Stimulated activated CD8-positive, alpha-beta memory T cell treated with anti-CD3 and anti-CD28 coated beads, Interleukin-12 subunit alpha, Interleukin-12 subunit beta, amount 100 ng/mL, for 1 hour (primary cell): ENCODE measurements at regions not wholly inside any gene's neighbourhood (a gene's known extent, or its start where the extent isn't known, plus 50 kb on each side); places are given as distances from the start of the nearest gene placed in this dataset.

Source experiments
- DNase-seq: peaks from one replicate; pipeline ENCODE4 v3.0.0-alpha.2; 2020; ENCODE audit warnings: low read depth

- no peak for DNase-seq
These were observed 179.4 kb downstream of the SNAPC1 start for GRCh38 chr14:61941421-61942150.

DNA sequence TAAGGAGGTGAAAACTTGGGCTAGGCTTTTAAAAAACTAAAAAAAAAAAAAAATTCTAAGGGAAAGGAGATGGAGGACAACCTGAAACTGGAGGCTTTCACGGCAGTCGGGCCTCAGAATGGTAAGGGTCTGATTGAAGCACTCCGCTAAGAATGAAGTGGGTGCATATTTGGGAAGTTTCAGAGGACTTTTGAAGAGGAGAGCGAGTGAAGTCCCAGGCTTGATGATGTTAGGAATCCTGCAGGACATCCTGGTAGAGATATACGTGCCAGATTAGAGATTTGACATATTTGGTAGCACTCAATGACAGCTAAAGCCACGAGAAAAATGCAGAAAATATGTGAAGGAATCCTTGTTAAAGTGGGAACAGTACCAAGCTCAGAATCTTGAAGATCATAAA, 186.2 kb downstream of the SNAPC1 start:
- DNase-seq = no peak

DNA sequence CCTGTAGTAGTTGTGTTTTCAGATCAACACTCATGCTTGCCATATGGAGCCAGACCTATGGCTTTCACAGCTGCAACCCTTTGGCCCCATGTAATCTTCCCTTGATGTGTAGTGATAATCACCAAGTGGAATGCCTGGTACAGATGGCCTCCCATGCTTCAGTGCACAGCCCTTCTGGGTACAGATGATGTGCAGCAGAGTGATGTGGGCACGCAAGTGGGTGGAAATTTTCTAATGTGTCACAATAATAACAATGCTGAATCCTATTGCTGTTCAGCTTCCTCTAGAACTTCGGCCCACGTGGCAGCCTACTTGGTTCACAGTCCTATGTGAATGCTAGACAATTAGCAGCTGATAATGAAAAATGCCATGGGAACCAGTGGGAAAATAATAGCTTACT, 188.1 kb downstream of the SNAPC1 start:
- DNase-seq = no peak

DNA sequence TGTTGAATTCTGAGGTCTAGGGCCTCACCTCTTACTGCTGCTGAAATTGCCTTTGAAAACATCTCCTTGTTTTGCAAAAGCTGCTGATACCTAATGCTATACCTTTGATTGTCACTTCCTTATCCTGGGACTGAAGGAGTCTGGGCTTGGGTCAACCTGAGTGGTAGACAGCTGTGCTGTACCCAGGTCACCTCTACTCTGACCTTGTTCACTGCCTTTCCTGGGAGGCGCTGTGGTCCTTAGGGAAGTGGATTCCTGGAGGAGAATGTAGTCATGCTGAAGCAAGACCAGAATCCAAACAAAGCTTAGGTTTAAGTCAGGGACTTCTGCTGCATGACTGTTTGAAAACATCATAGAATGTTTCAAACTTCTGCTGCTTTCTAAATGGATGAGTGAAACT, 191.4 kb downstream of the SNAPC1 start:
- no peak for DNase-seq

GRCh38 chr14:61954306-61954705, 192.1 kb downstream of the SNAPC1 start:
- DNase-seq = no peak

DNA sequence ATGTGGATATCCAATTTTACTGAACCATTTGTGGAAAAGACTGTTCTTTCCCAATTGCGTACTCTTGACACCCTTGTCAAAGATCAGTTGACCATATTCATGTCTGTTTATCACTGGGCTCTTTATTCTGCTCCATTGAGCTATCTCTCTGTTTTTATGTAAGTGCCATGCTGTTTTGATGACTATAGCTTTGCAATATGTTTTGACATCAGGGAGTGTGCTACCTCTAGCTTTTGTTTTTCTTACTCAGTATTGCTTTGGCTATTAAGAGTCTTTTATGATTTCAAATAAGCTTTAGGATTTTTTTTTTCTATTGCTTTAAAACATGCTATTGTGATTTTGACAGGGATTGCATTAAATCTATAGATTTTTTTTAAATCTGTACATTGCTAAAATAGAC, 194.3 kb downstream of the SNAPC1 start:
- no peak for DNase-seq

GRCh38 chr14:61959348-61959747, 197.1 kb downstream of the SNAPC1 start:
- DNase-seq = no peak

GRCh38 chr14:61961369-61961768, 199.1 kb downstream of the SNAPC1 start:
- no peak for DNase-seq

- DNase-seq = no peak
These were observed 201.7 kb downstream of the SNAPC1 start for GRCh38 chr14:61963926-61964325.

- no peak for DNase-seq
These were observed 203.0 kb downstream of the SNAPC1 start for GRCh38 chr14:61965030-61965745.

- DNase-seq = no peak
These were observed 206.0 kb downstream of the SNAPC1 start for GRCh38 chr14:61968207-61968606.

DNA sequence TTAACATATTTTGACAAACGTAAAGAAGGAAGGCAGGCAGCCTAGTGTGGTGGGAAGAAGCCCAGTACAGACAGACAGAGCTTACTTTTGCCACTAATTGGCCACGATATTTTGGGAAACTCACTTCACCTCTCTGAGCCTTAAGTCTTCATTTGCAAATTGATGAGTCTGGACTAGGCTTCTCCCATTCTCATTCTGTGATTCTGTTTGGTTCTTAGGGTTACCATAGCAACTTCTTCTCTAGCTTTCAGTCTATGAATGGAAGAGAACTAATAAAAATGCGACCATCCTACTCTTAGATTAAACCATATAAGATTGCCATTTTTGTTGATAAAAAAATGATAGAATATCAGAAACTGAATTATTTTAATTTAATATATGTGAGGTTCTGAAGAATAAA, 210.5 kb downstream of the SNAPC1 start:
- DNase-seq = no peak

DNA sequence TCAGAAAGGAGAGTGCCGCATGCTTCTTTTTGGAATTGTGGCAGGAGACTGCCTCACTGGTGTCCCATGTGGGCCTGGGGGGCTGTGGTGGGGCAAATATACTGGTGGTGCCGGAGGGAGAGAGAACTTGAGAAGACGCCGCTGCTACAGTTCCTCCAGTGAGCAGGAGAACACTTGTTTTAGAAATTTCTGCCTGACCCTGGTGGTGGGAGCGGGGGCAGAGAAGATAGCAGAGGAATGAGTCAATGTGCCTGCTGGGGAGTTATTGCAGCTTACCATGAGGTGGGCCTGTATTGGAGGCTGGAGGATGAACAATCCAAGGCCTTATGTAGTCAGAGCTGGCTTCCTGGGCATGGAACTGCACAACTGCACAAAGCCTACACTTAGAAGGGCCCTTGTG, 211.8 kb downstream of the SNAPC1 start:
- DNase-seq = no peak

- DNase-seq = no peak
These were observed 215.0 kb downstream of the SNAPC1 start for GRCh38 chr14:61977217-61977616.

DNA sequence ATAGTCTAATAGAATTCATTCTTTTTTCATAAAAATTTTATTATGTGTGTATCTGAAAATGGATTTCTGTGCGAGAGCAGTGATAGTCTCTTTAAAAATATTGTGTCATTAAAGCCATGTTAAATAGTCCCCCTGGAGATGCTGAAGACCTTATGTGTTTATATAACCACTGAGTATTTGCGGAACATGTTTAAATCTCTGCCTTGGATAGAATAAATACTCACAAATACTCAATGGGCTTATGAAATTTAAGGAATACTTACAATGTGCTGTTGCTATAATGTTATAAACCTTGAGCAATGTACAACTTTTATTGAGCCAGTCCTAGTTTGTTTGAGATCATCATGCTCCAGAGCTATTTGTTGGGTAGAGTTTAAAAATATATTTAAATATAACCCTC, 226.0 kb downstream of the SNAPC1 start:
- no peak for DNase-seq

DNA sequence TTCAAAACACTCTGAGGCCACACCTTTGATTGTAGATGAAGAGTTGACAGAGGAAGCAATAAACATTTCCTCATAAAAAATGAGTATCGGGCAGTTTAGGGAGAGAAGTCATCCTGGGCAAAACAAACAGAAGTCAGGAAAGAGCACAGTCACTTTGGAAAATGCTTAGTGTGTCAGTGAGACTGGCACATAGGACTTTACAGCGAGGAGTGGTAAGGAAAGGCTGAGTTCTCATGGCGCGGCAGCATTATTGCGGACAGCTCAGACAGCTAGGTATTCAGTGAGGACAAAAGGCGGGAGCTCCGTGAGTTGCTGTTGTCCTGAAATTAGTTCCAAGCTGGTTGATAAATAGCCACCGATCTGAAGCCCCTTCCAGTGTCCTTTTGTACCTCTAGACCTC, 229.9 kb downstream of the SNAPC1 start:
- no peak for DNase-seq

DNA sequence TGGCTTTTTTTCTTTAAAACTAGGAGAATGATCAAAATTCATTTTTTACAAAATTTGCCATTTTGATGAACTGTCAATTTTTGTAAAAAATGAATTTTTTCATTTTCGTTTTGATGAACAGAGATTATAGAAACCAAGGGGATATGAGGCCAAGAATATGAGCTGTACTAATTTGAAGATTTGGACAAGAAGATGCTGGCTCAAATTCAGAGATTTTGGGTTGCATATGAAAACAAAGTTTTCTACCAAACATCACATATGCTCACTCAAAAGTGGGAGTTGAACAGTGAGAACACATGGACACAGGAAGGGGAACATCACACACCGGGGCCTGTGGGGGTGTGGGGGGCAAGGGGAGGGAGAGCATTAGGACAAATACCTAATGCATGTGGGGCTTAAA, 230.7 kb downstream of the SNAPC1 start:
- DNase-seq = no peak

DNA sequence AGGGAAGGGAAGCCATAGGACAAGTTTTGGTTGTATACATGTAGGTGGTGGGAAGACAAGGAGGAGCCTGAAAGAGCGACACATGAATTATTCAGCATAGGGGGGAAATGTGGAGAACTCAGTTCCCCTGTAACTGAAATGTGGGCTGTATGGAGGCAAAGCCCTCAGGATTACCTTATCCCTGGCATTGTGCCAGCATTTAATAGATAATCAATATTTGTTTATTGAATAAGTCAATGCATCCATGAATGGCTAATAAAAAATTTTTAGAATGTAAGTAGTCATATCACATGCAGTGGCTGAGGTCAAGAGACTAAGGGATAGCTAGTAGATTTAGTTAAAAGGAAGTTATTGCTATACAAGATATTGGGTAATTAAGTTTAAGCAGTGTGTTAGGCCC, 232.4 kb downstream of the SNAPC1 start:
- DNase-seq = no peak

DNA sequence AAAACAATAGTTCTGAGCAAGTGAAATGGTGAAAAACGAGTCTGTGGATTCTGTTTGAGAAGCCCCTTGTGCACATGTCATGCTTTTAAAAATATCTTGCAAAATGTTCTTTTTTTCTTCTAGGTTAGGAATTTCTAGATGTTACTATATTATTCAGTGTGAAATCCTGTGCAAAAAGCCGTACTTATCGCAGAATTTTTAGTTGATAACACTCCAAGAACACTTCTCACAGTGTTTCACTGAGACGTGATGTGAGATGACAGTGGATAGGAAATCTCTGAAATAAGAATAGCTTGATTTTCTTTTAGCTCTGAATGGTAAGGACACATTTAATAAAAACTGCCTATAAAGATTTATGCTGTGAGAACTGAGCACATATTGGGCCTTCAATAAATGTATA, 234.5 kb downstream of the SNAPC1 start:
- no peak for DNase-seq

DNA sequence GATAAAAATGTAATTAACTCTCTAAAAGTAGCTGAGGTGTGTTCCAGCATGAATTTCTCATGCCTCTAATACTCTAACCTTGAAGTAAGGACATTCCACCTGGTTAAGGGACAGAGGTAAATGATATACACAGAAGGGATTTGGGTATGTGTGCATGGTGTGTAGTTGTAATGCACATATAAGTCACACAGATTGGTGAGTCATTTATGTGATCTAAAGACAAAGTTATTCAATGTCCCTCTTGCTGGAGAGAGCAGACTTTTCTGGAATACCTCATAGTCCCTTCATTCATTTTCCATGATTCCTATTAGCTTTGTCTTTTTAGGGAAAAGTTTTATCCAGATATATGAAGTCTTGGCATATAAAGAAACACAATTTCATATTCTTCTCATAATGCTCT, 234.9 kb downstream of the SNAPC1 start:
- DNase-seq = no peak

- no peak for DNase-seq
These were observed 239.7 kb downstream of the SNAPC1 start for GRCh38 chr14:62001963-62002362.

DNA sequence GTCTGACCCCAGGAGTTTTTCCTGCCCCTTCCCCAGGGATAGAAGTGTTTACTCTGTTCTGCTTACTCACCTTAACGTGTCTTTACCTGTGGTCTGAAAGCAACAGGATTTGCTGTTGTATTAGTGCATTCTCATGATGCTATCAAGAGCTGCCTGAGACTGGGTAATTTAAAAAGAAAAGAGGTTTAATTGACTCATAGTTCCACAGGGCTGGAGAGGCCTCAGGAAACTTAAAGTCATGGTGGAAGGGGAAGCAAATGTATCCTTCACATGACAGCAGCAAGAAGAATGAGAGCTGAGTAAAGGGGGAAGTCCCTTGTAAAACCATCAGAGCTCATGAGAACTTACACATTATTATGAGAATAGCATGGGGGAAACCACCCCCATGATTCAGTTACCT, 240.4 kb downstream of the SNAPC1 start:
- no peak for DNase-seq

GRCh38 chr14:62003701-62004100, 241.5 kb downstream of the SNAPC1 start:
- DNase-seq = no peak
